ENCODE measurements at regions not wholly inside any gene's neighbourhood (a gene's known extent, or its start where the extent isn't known, plus 50 kb on each side); places are given as distances from the start of the nearest gene placed in this dataset.

DNA sequence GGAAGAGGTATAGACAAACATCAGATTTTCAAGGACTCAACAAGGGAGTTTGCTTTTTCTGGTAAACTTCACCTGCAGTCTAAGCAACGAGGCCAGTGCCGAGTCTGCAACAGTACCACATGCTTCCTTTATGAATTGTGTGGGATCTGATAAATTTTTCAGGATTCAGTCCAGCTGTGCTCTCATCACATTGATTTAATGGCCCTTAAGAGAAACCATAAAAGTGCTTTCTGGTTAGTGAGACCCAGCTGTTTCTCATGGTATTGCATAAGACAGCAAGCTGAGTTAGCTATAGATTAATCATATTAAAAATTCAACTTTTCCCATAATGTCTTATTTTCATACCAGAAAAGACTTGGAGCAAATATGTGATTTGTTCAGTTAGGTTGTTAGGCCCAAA is 291.4 kb downstream of the CENPW start:
- TF ChIP-seq POLR2A (IDR thresholded peaks at IDR 0.05; ENCODE audit: low read depth, low read length) (no peak), BHLHE40 (IDR thresholded peaks at IDR 0.05; ENCODE audit: low read depth, low read length) (no peak), RAD21 (IDR thresholded peaks at IDR 0.05; ENCODE audit: low read length) (no peak), RCOR1 (IDR thresholded peaks at IDR 0.05; ENCODE audit: insufficient replicate concordance, low read length) (no peak), MAZ (IDR thresholded peaks at IDR 0.05; ENCODE audit: borderline replicate concordance, low read depth, low read length) (no peak), CEBPB (IDR thresholded peaks at IDR 0.05; ENCODE audit: low read depth, low read length) (no peak), MXI1 (IDR thresholded peaks at IDR 0.05; ENCODE audit: borderline replicate concordance, low read depth, low read length) (no peak), RFX5 (IDR thresholded peaks at IDR 0.05; ENCODE audit: low read depth, low read length) (no peak), NFE2L2 (IDR thresholded peaks at IDR 0.05; ENCODE audit: low read depth, low read length) (no peak)
- TF ChIP-seq, protein P1, sequence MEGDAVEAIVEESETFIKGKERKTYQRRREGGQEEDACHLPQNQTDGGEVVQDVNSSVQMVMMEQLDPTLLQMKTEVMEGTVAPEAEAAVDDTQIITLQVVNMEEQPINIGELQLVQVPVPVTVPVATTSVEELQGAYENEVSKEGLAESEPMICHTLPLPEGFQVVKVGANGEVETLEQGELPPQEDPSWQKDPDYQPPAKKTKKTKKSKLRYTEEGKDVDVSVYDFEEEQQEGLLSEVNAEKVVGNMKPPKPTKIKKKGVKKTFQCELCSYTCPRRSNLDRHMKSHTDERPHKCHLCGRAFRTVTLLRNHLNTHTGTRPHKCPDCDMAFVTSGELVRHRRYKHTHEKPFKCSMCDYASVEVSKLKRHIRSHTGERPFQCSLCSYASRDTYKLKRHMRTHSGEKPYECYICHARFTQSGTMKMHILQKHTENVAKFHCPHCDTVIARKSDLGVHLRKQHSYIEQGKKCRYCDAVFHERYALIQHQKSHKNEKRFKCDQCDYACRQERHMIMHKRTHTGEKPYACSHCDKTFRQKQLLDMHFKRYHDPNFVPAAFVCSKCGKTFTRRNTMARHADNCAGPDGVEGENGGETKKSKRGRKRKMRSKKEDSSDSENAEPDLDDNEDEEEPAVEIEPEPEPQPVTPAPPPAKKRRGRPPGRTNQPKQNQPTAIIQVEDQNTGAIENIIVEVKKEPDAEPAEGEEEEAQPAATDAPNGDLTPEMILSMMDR (conservative IDR thresholded peaks at IDR 0.05; ENCODE audit: low read depth, low read length), result no peak
- TF ChIP-seq, protein P2, sequence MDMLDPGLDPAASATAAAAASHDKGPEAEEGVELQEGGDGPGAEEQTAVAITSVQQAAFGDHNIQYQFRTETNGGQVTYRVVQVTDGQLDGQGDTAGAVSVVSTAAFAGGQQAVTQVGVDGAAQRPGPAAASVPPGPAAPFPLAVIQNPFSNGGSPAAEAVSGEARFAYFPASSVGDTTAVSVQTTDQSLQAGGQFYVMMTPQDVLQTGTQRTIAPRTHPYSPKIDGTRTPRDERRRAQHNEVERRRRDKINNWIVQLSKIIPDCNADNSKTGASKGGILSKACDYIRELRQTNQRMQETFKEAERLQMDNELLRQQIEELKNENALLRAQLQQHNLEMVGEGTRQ (IDR thresholded peaks at IDR 0.05; ENCODE audit: low read depth, low read length), result no peak
